PC-9 (cell line): ENCODE measurements at regions not wholly inside any gene's neighbourhood (a gene's known extent, or its start where the extent isn't known, plus 50 kb on each side); places are given as distances from the start of the nearest gene placed in this dataset.

ENCODE experiments used
- CTCF ChIP-seq: fragments of 200-600 bp; sonication (generic); conservative IDR thresholded peaks from 2 replicates; pipeline ENCODE4 v1.6.1; 2017; ENCODE audit warnings: mixed run types, antibody characterized with exemption, mild to moderate bottlenecking, moderate library complexity
- EZH2 ChIP-seq: fragments of 200-600 bp; sonication (generic); IDR thresholded peaks from 2 replicates; pipeline ENCODE4 v1.8.0; 2017; ENCODE audit warnings: antibody characterized with exemption, low read depth

- no peak for TF ChIP-seq CTCF
- no peak for TF ChIP-seq EZH2
These were observed 459.3 kb downstream of the MBD2 start for GRCh38 chr18:53765211-53765610.
